ENCODE measurements at regions not wholly inside any gene's neighbourhood (a gene's known extent, or its start where the extent isn't known, plus 50 kb on each side); places are given as distances from the start of the nearest gene placed in this dataset.

DNA sequence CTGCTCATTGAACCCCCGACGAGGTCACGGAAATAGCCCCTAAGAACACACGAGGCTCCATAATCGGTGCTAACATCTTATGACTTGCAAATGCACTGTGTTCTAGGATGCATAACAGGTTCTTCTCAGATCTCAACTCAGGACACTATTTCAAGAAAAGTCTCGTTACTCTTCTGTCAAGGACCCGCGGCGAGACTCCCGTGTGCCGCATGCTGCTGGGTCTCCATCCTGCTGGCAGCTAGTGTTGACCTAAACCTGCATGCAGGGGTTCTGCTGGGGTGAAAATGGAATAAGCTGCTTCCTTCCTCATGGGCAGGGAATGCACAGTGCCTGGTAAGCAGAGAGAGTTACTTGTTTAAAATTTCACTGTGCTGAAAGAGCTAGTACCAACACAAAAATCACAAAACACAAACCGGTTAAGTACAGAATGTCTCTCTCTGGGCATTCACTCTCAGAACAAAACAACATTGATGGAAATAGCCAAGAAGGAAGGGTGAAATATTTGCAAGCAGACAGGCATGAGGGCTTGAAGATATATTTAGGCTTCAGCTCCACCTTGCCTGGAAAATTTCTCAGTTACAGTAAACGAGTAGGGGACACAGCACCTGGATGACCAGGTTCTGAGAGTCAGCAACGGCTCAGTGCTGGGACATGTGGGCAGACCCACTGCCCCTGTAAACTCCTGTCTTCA, 416.5 kb downstream of the GADD45G start:
- no peak for DNase-seq (ENCODE audit: low spot score)
- H3K27ac ChIP-seq (ENCODE audit: low read depth, low read length, poor library complexity, severe bottlenecking) = no peak overlapping the region
- no peak overlapping the region for H3K4me3 ChIP-seq (ENCODE audit: low read depth, low read length, poor library complexity, severe bottlenecking)
- TF ChIP-seq, protein P1, sequence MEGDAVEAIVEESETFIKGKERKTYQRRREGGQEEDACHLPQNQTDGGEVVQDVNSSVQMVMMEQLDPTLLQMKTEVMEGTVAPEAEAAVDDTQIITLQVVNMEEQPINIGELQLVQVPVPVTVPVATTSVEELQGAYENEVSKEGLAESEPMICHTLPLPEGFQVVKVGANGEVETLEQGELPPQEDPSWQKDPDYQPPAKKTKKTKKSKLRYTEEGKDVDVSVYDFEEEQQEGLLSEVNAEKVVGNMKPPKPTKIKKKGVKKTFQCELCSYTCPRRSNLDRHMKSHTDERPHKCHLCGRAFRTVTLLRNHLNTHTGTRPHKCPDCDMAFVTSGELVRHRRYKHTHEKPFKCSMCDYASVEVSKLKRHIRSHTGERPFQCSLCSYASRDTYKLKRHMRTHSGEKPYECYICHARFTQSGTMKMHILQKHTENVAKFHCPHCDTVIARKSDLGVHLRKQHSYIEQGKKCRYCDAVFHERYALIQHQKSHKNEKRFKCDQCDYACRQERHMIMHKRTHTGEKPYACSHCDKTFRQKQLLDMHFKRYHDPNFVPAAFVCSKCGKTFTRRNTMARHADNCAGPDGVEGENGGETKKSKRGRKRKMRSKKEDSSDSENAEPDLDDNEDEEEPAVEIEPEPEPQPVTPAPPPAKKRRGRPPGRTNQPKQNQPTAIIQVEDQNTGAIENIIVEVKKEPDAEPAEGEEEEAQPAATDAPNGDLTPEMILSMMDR (conservative IDR thresholded peaks at IDR 0.05; ENCODE audit: low read depth, low read length) = no peak
- TF ChIP-seq EZH2 (IDR thresholded peaks at IDR 0.05; ENCODE audit: borderline replicate concordance, low read depth, low read length, poor library complexity, severe bottlenecking) = no peak
- H3K4me1 ChIP-seq (ENCODE audit: insufficient read depth, low read length, poor library complexity, severe bottlenecking) = no peaks in the 10 kb centered on the region
- intact Hi-C loops (cut with micrococcal nuclease; ENCODE audit: unreplicated experiment) = no loop called here
- ChIA-PET POLR2A (ENCODE audit: low non-redundant PET) (no interaction called here), CTCF (no interaction called here)
- BruUV-seq (replicated peaks) = no TSS peak
- H3K27me3 ChIP-seq (replicated peaks; ENCODE audit: insufficient read depth, low read depth, low read length, poor library complexity) = peaks cover 4% of the 10 kb centered on the region
- H3K9me3 ChIP-seq (ENCODE audit: low read depth, low read length, poor library complexity, severe bottlenecking) = no peaks in the 10 kb centered on the region
- H3K36me3 ChIP-seq (ENCODE audit: insufficient read depth, low read length, poor library complexity, severe bottlenecking) = no peaks in the 10 kb centered on the region

DNA sequence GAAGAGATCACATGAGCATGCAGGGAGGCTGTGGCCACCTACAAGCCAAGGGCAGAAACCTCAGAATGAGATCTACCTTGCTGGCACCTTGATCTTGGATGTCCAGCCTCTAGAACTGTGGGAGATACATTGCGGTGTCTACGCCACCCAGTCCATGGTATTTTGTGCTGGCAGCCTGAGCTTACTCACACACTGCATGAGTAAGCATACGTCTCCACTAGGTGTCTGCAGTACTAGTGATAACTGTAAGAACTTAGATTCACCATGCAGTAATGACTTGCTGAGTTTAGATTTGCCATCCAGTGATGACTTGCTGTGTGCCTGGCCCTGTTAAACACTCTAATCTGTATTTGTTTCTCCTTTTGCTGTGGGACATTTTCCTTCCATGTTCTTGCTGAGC, 417.7 kb downstream of the GADD45G start:
- POLR2A ChIA-PET (ENCODE audit: low non-redundant PET) = no interaction called here
- Histone ChIP-seq H3K9me3 (ENCODE audit: low read depth, low read length, poor library complexity, severe bottlenecking) (no peaks in the 10 kb centered on the region), H3K27ac (ENCODE audit: low read depth, low read length, poor library complexity, severe bottlenecking) (no peak overlapping the region), H3K4me3 (ENCODE audit: low read depth, low read length, poor library complexity, severe bottlenecking) (no peak overlapping the region), H3K36me3 (ENCODE audit: insufficient read depth, low read length, poor library complexity, severe bottlenecking) (no peaks in the 10 kb centered on the region), H3K27me3 (replicated peaks; ENCODE audit: insufficient read depth, low read depth, low read length, poor library complexity) (peaks cover 4% of the 10 kb centered on the region), H3K4me1 (ENCODE audit: insufficient read depth, low read length, poor library complexity, severe bottlenecking) (no peaks in the 10 kb centered on the region)
- no peak for DNase-seq (ENCODE audit: low spot score)
- intact Hi-C loops (cut with micrococcal nuclease; ENCODE audit: unreplicated experiment) = no loop called here
- CTCF ChIA-PET = no interaction called here
- TF ChIP-seq, protein P1 (conservative IDR thresholded peaks at IDR 0.05; ENCODE audit: low read depth, low read length) = no peak
- no peak for TF ChIP-seq EZH2 (IDR thresholded peaks at IDR 0.05; ENCODE audit: borderline replicate concordance, low read depth, low read length, poor library complexity, severe bottlenecking)
- no TSS peak for BruUV-seq (replicated peaks)

DNA sequence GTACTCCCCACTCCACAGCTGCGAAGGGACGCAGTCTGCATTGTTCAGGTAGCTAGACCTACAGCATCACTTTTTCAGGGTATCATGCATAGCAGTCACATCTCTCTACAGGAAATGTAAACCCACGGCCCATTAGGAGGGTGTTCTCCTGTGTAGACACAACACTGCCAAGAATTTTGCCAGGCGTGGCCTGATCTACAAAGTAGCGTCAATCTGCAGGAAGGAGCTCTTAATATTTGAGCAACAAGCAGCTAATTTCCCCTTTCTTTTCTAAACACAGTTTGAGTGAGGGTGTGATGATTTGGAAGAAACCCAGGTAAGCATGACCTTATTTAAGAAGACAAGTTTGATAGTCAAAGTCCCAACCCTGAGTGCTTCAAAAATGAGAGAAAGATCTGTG, 419.0 kb downstream of the GADD45G start:
- Histone ChIP-seq H3K27me3 (replicated peaks; ENCODE audit: insufficient read depth, low read depth, low read length, poor library complexity) (peaks cover 4% of the 10 kb centered on the region), H3K36me3 (ENCODE audit: insufficient read depth, low read length, poor library complexity, severe bottlenecking) (no peaks in the 10 kb centered on the region), H3K27ac (ENCODE audit: low read depth, low read length, poor library complexity, severe bottlenecking) (no peak overlapping the region), H3K9me3 (ENCODE audit: low read depth, low read length, poor library complexity, severe bottlenecking) (no peaks in the 10 kb centered on the region), H3K4me1 (ENCODE audit: insufficient read depth, low read length, poor library complexity, severe bottlenecking) (no peaks in the 10 kb centered on the region), H3K4me3 (ENCODE audit: low read depth, low read length, poor library complexity, severe bottlenecking) (no peak overlapping the region)
- CTCF ChIA-PET = no interaction called here
- BruUV-seq (replicated peaks) = no TSS peak
- intact Hi-C loops (cut with micrococcal nuclease; ENCODE audit: unreplicated experiment) = no loop called here
- no peak for DNase-seq (ENCODE audit: low spot score)
- TF ChIP-seq, protein P1 (conservative IDR thresholded peaks at IDR 0.05; ENCODE audit: low read depth, low read length) = no peak
- TF ChIP-seq EZH2 (IDR thresholded peaks at IDR 0.05; ENCODE audit: borderline replicate concordance, low read depth, low read length, poor library complexity, severe bottlenecking) = no peak
- POLR2A ChIA-PET (ENCODE audit: low non-redundant PET) = no interaction called here
